ENCODE measurements at regions not wholly inside any gene's neighbourhood (a gene's known extent, or its start where the extent isn't known, plus 50 kb on each side); places are given as distances from the start of the nearest gene placed in this dataset.
"Not testable (repeated sequence)": the region's sequence is repeated elsewhere in the genome, so short reads cannot be mapped to it uniquely, and the experiment has no call there.

- Histone ChIP-seq H3K4ac (ENCODE audit: low read depth in 1 of 2, low read length in 2 of 2) (no peak overlapping the region), H3K4me3 (ENCODE audit: insufficient read depth in 1 of 2, low read depth in 1 of 2, low read length in 2 of 2) (no peak overlapping the region), H2BK15ac (ENCODE audit: low read depth, poor library complexity, severe bottlenecking) (no peak overlapping the region), H4K8ac (ENCODE audit: low read length) (no peak overlapping the region), H3K9ac (ENCODE audit: low read length) (no peak overlapping the region), H3K4me2 (ENCODE audit: low read length, poor library complexity, severe bottlenecking) (no peak overlapping the region), H3K79me1 (replicated peaks; ENCODE audit: low read length, poor library complexity, severe bottlenecking) (no peaks in the 10 kb centered on the region), H3K27ac (ENCODE audit: low read length, poor library complexity, severe bottlenecking) (no peak overlapping the region), H4K91ac (ENCODE audit: low read length) (no peak overlapping the region), H3K18ac (ENCODE audit: low read depth in 1 of 2, low read length in 2 of 2) (no peak overlapping the region), H3K14ac (ENCODE audit: low read length in 2 of 2) (peak overlapping the region in 1 of 2 experiments; percentile 38), H2AFZ (ENCODE audit: low read depth, low read length) (no peak overlapping the region), H2BK12ac (ENCODE audit: low read length in 2 of 2) (no peak overlapping the region), H2BK5ac (ENCODE audit: low read depth, low read length, poor library complexity, severe bottlenecking) (no peak overlapping the region), H2BK120ac (ENCODE audit: low read depth, low read length) (no peak overlapping the region), H3K27me3 (ENCODE audit: control insufficient read depth in 1 of 2, insufficient read depth in 1 of 2, low read length in 2 of 2) (no peaks in the 10 kb centered on the region), H3K4me1 (ENCODE audit: control insufficient read depth, insufficient read depth, low read depth, low read length) (peaks cover 2% of the 10 kb centered on the region), H3K9me3 (ENCODE audit: control insufficient read depth, low read length) (peaks cover 20% of the 10 kb centered on the region), H3K36me3 (ENCODE audit: control insufficient read depth in 1 of 2, insufficient read depth in 2 of 2, low read depth in 1 of 2, low read length in 2 of 2) (peaks cover 0 to 3% of the 10 kb centered on the region in 2 experiments), H2AK5ac (ENCODE audit: low read length, severe bottlenecking) (no peak overlapping the region), H3K23ac (ENCODE audit: low read length in 2 of 2) (no peak overlapping the region)
- 97% methylated on average over 3 of the region's 5 CpGs for WGBS
- DNase-seq: no peak
Observed at GRCh38 chr2:237240252-237240651, 154.6 kb downstream of the COPS8 start.

DNA sequence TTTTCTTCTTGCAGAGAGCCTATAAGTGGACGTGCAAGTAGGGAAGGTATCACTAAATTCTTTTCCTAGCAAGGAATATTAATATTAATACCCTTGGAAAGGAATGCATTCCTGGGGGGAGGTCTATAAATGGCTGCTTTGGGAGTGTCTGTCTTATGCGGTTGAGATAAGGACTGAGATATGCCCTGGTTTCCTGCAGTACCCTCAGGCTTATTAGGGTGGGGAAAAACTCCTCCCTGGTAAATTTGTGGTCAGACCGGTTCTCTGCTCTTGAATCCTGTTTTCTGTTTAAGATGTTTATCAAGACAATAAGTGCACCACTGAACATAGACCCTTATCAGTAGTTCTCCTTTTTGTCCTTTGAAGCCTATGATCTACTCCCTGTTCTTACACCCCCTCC lies 155.2 kb downstream of the COPS8 start:
- H2BK12ac ChIP-seq (ENCODE audit: low read length in 2 of 2); H2BK15ac ChIP-seq (ENCODE audit: low read depth, poor library complexity, severe bottlenecking); H2AK5ac ChIP-seq (ENCODE audit: low read length, severe bottlenecking); H2AFZ ChIP-seq (ENCODE audit: low read depth, low read length); H3K27me3 ChIP-seq (ENCODE audit: control insufficient read depth in 1 of 2, insufficient read depth in 1 of 2, low read length in 2 of 2); H3K27ac ChIP-seq (ENCODE audit: low read length, poor library complexity, severe bottlenecking); H3K14ac ChIP-seq (ENCODE audit: low read length in 2 of 2); H2BK5ac ChIP-seq (ENCODE audit: low read depth, low read length, poor library complexity, severe bottlenecking); DNase-seq; H3K4ac ChIP-seq (ENCODE audit: low read depth in 1 of 2, low read length in 2 of 2); H2BK120ac ChIP-seq (ENCODE audit: low read depth, low read length); H3K9ac ChIP-seq (ENCODE audit: low read length); H3K23ac ChIP-seq (ENCODE audit: low read length in 2 of 2); H3K18ac ChIP-seq (ENCODE audit: low read depth in 1 of 2, low read length in 2 of 2); H3K79me1 ChIP-seq (replicated peaks; ENCODE audit: low read length, poor library complexity, severe bottlenecking); H3K4me1 ChIP-seq (ENCODE audit: control insufficient read depth, insufficient read depth, low read depth, low read length); H3K36me3 ChIP-seq (ENCODE audit: control insufficient read depth in 1 of 2, insufficient read depth in 2 of 2, low read depth in 1 of 2, low read length in 2 of 2); H4K8ac ChIP-seq (ENCODE audit: low read length); H3K4me2 ChIP-seq (ENCODE audit: low read length, poor library complexity, severe bottlenecking); H3K4me3 ChIP-seq (ENCODE audit: insufficient read depth in 1 of 2, low read depth in 1 of 2, low read length in 2 of 2); H4K91ac ChIP-seq (ENCODE audit: low read length): not testable (repeated sequence)
- H3K9me3 ChIP-seq (ENCODE audit: control insufficient read depth, low read length): peaks cover 20% of the 10 kb centered on the region
- WGBS: 100% methylated on average over 2 of the region's 3 CpGs

DNA sequence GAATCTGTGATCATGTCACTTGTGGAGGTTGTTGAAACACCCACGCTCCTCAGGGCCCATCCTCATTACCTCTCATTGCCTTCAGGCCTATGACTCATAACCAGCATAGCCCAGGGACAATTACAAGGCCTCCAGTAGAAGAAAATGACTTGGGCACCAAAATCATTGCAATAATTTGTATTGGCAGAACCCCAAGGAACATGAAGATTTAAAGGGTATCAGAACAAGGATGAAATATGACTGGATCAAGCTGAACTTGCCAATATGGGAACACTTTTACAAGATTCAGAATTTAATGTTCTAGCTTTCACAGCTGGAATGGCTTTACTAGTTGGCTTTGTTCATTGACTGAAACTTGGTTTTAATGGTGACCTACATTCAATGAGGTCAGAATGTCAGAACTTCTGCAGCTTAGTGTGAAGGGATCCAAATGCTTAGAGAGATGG lies 156.4 kb downstream of the COPS8 start:
- DNase-seq: no peak
- Histone ChIP-seq H3K36me3 (ENCODE audit: control insufficient read depth in 1 of 2, insufficient read depth in 2 of 2, low read depth in 1 of 2, low read length in 2 of 2) (peaks cover 0 to 3% of the 10 kb centered on the region in 2 experiments), H3K4me3 (ENCODE audit: insufficient read depth in 1 of 2, low read depth in 1 of 2, low read length in 2 of 2) (no peak overlapping the region), H2AK5ac (ENCODE audit: low read length, severe bottlenecking) (no peak overlapping the region), H4K8ac (ENCODE audit: low read length) (no peak overlapping the region), H2BK5ac (ENCODE audit: low read depth, low read length, poor library complexity, severe bottlenecking) (no peak overlapping the region), H2BK120ac (ENCODE audit: low read depth, low read length) (no peak overlapping the region), H3K9me3 (ENCODE audit: control insufficient read depth, low read length) (peaks cover 20% of the 10 kb centered on the region), H3K4ac (ENCODE audit: low read depth in 1 of 2, low read length in 2 of 2) (no peak overlapping the region), H3K27me3 (ENCODE audit: control insufficient read depth in 1 of 2, insufficient read depth in 1 of 2, low read length in 2 of 2) (no peaks in the 10 kb centered on the region), H3K4me2 (ENCODE audit: low read length, poor library complexity, severe bottlenecking) (no peak overlapping the region), H2BK12ac (ENCODE audit: low read length in 2 of 2) (peak overlapping the region in 1 of 2 experiments; percentile 54), H3K23ac (ENCODE audit: low read length in 2 of 2) (no peak overlapping the region), H2BK15ac (ENCODE audit: low read depth, poor library complexity, severe bottlenecking) (no peak overlapping the region), H3K4me1 (ENCODE audit: control insufficient read depth, insufficient read depth, low read depth, low read length) (no peaks in the 10 kb centered on the region), H3K18ac (ENCODE audit: low read depth in 1 of 2, low read length in 2 of 2) (no peak overlapping the region), H4K91ac (ENCODE audit: low read length) (no peak overlapping the region), H2AFZ (ENCODE audit: low read depth, low read length) (no peak overlapping the region), H3K9ac (ENCODE audit: low read length) (no peak overlapping the region), H3K27ac (ENCODE audit: low read length, poor library complexity, severe bottlenecking) (no peak overlapping the region), H3K79me1 (replicated peaks; ENCODE audit: low read length, poor library complexity, severe bottlenecking) (no peaks in the 10 kb centered on the region), H3K14ac (ENCODE audit: low read length in 2 of 2) (no peak overlapping the region)
- WGBS: 50% methylated on average over 1 of the region's 1 CpG

GRCh38 chr2:237243487-237243886 lies 157.8 kb downstream of the COPS8 start:
- no peak overlapping the region for H3K4me3 ChIP-seq (ENCODE audit: insufficient read depth in 1 of 2, low read depth in 1 of 2, low read length in 2 of 2)
- no peak overlapping the region for H4K8ac ChIP-seq (ENCODE audit: low read length)
- 96% methylated on average over 2 of the region's 2 CpGs for WGBS
- H2BK5ac ChIP-seq (ENCODE audit: low read depth, low read length, poor library complexity, severe bottlenecking): no peak overlapping the region
- no peak overlapping the region for H2BK120ac ChIP-seq (ENCODE audit: low read depth, low read length)
- no peaks in the 10 kb centered on the region for H3K79me1 ChIP-seq (replicated peaks; ENCODE audit: low read length, poor library complexity, severe bottlenecking)
- no peak overlapping the region for H3K4me2 ChIP-seq (ENCODE audit: low read length, poor library complexity, severe bottlenecking)
- peaks cover 20% of the 10 kb centered on the region for H3K9me3 ChIP-seq (ENCODE audit: control insufficient read depth, low read length)
- no peaks in the 10 kb centered on the region for H3K4me1 ChIP-seq (ENCODE audit: control insufficient read depth, insufficient read depth, low read depth, low read length)
- peaks cover 0 to 3% of the 10 kb centered on the region in 2 experiments for H3K36me3 ChIP-seq (ENCODE audit: control insufficient read depth in 1 of 2, insufficient read depth in 2 of 2, low read depth in 1 of 2, low read length in 2 of 2)
- H3K4ac ChIP-seq (ENCODE audit: low read depth in 1 of 2, low read length in 2 of 2): no peak overlapping the region
- no peak overlapping the region for H3K18ac ChIP-seq (ENCODE audit: low read depth in 1 of 2, low read length in 2 of 2)
- H3K27me3 ChIP-seq (ENCODE audit: control insufficient read depth in 1 of 2, insufficient read depth in 1 of 2, low read length in 2 of 2): no peaks in the 10 kb centered on the region
- H2BK12ac ChIP-seq (ENCODE audit: low read length in 2 of 2): no peak overlapping the region
- H4K91ac ChIP-seq (ENCODE audit: low read length): no peak overlapping the region
- no peak overlapping the region for H3K23ac ChIP-seq (ENCODE audit: low read length in 2 of 2)
- DNase-seq: no peak
- H3K27ac ChIP-seq (ENCODE audit: low read length, poor library complexity, severe bottlenecking): no peak overlapping the region
- no peak overlapping the region for H3K14ac ChIP-seq (ENCODE audit: low read length in 2 of 2)
- peak overlapping the region; percentile 73 for H3K9ac ChIP-seq (ENCODE audit: low read length)
- H2AK5ac ChIP-seq (ENCODE audit: low read length, severe bottlenecking): no peak overlapping the region
- no peak overlapping the region for H2AFZ ChIP-seq (ENCODE audit: low read depth, low read length)
- no peak overlapping the region for H2BK15ac ChIP-seq (ENCODE audit: low read depth, poor library complexity, severe bottlenecking)
